PFSK-1 (cell line): ENCODE measurements at regions not wholly inside any gene's neighbourhood (a gene's known extent, or its start where the extent isn't known, plus 50 kb on each side); places are given as distances from the start of the nearest gene placed in this dataset.

ENCODE experiments used
- POLR2AphosphoS5 ChIP-seq: IDR thresholded peaks from 2 replicates; pipeline ENCODE4 v1.6.1; 2012; ENCODE audit warnings: low read depth, mild to moderate bottlenecking, control low read depth, low read length, moderate library complexity
- SIN3A ChIP-seq: IDR thresholded peaks from 2 replicates; pipeline ENCODE4 v1.6.1; 2012; ENCODE audit warnings: mild to moderate bottlenecking, low read length, moderate library complexity, borderline replicate concordance; ENCODE audit not compliant: insufficient read depth
- TF ChIP-seq, protein P1 (sequence below), 2 experiments: IDR thresholded peaks; 2 replicates each; pipeline versions ENCODE4 v1.6.1 to v1.8.0; 2011 to 2012; ENCODE audit warnings: low read depth in 2 of 2, low read length in 2 of 2, control low read depth in 1 of 2, inconsistent platforms in 1 of 2, mild to moderate bottlenecking in 1 of 2, moderate library complexity in 1 of 2; ENCODE audit not compliant: insufficient read depth in 1 of 2

- TF ChIP-seq, protein P1, sequence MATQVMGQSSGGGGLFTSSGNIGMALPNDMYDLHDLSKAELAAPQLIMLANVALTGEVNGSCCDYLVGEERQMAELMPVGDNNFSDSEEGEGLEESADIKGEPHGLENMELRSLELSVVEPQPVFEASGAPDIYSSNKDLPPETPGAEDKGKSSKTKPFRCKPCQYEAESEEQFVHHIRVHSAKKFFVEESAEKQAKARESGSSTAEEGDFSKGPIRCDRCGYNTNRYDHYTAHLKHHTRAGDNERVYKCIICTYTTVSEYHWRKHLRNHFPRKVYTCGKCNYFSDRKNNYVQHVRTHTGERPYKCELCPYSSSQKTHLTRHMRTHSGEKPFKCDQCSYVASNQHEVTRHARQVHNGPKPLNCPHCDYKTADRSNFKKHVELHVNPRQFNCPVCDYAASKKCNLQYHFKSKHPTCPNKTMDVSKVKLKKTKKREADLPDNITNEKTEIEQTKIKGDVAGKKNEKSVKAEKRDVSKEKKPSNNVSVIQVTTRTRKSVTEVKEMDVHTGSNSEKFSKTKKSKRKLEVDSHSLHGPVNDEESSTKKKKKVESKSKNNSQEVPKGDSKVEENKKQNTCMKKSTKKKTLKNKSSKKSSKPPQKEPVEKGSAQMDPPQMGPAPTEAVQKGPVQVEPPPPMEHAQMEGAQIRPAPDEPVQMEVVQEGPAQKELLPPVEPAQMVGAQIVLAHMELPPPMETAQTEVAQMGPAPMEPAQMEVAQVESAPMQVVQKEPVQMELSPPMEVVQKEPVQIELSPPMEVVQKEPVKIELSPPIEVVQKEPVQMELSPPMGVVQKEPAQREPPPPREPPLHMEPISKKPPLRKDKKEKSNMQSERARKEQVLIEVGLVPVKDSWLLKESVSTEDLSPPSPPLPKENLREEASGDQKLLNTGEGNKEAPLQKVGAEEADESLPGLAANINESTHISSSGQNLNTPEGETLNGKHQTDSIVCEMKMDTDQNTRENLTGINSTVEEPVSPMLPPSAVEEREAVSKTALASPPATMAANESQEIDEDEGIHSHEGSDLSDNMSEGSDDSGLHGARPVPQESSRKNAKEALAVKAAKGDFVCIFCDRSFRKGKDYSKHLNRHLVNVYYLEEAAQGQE (IDR thresholded peaks at IDR 0.05; ENCODE audit: insufficient read depth in 1 of 2, low read depth in 2 of 2, low read length in 2 of 2): no peak
- TF ChIP-seq POLR2AphosphoS5 (no peak), SIN3A (no peak)
Measured at GRCh38 chr5:19247302-19247701, 740.7 kb downstream of the CDH18 start.
